Smooth muscle cell of the brain vasculature (primary cell): ENCODE measurements at regions not wholly inside any gene's neighbourhood (a gene's known extent, or its start where the extent isn't known, plus 50 kb on each side); places are given as distances from the start of the nearest gene placed in this dataset.
"Not testable (repeated sequence)": the region's sequence is repeated elsewhere in the genome, so short reads cannot be mapped to it uniquely, and the experiment has no call there.

ENCODE experiments used
- DNase-seq: peaks from one replicate; pipeline ENCODE4 v3.0.0-alpha.2; 2012; ENCODE audit warnings: low read depth, low spot score

DNA sequence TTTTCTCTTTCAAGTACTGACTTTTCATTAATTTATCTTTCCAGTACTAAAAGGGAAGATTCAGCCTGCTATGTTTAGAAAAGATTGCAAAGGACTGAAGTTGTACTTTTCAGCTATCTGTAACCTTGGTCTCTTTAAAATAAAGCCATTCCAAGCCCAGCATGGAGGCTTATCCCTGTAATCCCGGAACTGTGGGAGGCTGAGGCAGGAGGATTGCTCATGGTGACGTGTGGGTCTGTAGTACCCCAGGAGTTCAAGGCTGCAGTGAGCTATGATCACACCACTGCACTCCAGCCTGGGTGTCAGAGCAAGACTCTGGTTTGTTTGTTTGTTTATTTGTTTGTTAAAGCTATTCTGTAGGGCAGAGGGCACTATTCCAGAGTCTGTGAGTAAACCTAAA, 50.6 kb upstream of the TMEM170B start:
- no peak for DNase-seq

DNA sequence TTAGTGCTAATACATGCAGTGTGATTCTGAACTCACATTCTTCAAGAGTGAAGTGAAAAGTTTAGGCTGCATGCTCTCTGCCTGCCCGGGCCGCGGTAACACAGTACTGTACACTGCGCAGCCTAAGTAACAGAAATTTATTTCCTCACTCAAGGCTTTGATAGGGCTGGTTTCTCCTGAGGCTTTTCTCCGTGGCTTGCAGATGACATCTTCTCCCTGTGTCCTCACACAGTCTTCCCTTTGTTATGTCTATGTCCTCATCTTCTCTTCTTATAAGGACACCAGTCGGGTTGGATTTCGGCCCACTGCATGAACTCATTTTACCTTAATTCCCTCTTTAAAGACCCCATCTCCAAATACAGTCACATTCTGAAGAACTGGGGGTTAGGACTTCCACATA, 51.1 kb upstream of the TMEM170B start:
- no peak for DNase-seq

DNA sequence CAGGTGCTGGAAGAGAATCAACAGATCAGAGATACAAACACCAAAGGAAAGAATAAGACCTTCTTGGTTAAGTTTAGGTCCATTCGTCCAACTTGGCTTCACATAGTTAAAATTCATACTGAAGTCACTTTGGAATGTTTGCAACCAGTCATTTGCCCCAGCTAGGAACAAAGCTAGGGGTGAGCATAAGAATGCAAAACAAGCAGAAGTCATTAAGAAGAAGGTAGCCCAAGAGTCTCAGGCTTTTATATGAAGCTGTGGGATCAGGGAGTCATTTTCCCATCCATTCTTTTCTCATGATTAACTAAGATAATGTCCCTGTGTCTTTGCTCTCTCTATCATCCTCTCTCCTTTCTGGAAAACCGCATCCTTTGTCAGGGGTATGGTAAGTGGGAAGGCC, 51.5 kb upstream of the TMEM170B start:
- no peak for DNase-seq

DNA sequence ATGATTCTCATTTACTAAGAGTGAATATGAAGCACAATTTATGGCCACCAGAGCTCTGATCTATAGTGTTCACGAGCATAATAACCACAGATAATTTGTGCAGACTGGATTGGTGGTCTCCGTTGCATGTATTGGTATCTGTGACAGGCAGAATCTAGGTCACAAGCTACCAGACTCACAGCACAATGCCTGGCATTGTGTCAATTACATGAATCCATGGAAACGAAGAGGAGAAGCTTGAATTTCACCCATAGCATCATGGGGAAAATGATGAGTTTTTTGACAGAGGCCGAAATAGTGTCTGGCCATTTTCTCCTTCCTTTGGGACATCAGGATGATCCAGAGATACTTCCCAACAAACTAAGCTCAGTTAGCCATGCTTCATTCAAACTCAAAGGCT, 52.3 kb upstream of the TMEM170B start:
- DNase-seq, result no peak

DNA sequence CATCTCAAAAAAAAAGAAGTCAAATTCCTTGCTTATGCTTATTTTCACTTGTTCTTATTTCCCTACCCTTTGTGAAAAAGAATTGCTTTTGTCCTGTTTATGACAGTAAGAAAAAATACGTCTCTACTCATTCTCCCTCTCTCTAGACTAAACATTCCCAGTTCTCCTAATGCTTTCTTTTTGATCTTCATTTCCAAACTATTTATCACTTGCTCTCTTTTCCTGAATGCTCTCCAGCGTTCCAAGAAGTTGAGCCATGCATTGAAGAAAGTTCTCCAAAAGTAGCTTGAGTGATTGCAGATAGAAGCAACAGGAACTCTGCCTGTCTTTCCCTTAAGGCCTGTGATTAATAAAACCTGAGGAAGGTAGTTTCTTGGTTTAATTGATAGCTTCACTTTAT, 53.1 kb upstream of the TMEM170B start:
- DNase-seq, result no peak

DNA sequence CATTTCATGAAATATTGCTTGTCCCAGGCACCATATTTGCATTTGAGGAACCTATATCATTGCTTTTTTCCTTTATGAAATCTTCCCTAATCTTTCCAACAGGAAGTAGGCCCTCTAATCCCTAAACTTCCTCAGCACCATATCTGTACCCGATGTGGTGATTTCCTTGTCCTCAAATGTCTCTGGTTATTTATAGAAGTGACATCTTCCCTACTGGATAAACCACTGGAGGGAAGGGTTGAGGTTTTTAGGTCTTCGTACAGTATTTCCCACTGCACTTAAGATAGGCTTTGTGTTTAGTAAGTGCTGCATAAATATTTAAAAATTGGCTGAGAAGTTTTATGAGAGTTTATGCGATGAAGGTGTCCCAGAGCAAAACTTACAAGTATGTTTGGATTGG, 54.9 kb upstream of the TMEM170B start:
- DNase-seq, result no peak

DNA sequence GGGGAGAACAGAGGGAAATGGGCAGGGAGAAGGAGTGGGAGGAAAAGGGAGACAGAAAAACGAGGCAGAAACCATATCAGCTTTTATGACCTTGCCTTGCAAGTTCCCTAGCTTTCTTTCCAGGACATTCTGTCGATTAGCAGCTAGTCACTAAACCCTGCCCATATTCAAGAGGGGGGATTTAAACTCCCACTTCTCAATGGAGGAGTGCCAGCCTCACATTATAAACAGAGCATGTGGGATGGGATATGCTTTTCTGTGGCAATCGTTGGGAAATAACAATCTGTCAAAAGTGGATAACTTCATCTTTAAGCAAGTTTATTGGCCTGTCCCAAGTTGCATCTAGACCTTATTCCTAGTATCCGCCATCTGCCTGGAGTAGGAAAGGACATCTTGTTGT, 57.0 kb upstream of the TMEM170B start:
- DNase-seq, result no peak

DNA sequence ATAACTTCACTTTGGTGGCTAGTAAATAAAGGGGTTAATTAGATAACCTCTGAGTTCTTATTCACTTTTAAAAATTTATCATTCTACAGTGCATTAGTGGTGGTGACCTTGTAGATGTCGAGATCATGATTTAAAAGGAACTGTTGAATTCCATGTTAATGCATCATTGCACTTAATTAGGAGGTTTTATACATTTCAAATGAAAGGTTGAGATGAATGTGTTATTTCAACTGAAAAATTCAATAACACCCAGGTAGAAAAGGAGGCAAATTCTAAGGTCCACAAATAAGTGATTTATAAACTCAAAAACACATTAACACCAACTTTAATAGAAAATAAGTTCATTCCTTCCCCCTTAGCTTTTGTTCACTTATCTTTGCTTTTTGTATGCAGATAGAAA, 58.3 kb upstream of the TMEM170B start:
- no peak for DNase-seq

DNA sequence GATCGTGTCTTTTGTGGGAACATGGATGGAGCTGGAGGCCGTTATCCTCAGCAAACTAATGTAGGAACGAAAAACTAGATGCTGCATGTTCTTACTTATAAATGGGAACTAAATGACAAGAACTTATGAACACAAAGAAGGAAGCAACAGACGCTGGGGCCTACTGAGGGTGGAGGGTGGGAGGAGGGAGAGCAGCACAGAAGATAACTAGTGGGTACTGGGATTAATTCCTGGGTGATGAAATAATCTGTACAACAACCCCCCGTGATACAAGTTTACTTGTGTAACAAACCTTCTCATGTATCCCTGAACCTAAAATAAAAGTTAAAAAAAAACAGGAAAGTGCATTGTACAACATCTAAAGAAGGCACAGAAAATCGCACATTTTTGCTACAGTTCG, 59.0 kb upstream of the TMEM170B start:
- DNase-seq, result no peak

DNA sequence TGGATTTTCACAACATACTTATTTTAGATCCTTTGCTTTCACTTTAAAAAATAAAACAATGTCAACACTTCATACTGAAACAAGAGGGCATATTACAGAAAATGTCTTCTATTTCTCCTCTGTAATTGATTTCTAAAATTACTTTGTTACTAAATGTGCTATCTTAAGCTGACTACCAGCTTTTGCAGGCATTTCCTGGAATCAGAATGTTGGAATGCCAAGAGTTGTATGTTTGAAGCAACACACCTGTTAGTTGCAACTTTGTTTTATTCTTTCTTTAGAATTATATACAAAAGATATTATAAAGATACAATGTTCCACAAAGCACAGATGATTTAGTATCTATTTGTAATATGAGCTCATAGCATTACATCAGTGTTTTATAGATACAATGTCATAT, 62.5 kb upstream of the TMEM170B start:
- DNase-seq, result no peak

DNA sequence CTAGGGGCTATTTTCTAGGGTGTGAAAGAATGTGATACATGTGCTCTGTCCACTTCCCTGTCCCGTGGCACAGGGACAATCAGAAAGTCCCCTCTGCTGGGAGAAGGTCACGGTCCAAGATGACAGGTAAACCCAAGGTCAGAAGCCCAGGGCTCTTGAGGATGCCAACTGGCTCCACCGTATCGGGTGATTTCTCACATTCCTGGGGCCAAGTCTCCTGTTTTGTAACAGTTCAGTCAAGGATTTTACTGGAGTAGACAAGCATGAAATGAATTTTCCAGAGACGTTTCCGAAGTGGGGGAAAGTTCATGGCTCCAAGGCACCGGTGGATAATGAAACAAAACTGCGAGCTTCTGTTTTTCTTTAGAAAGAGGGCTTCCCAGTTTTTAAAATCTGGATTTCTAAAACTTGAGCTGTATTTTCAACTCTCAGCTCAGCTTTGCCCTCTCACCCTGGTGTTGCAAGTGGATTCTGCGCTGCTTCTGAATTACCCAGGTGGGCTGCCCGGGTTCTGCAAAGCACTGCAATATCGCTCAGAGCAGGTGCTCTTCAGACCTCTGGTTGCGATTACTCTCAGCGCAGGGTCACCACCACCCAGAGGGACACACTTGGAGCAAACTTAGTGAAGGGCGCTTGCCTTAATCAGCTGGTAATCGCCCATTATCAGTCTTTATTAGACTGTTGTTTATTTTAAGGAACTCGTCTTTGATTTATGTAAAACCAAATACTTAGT, 64.4 kb upstream of the TMEM170B start:
- no peak for DNase-seq

DNA sequence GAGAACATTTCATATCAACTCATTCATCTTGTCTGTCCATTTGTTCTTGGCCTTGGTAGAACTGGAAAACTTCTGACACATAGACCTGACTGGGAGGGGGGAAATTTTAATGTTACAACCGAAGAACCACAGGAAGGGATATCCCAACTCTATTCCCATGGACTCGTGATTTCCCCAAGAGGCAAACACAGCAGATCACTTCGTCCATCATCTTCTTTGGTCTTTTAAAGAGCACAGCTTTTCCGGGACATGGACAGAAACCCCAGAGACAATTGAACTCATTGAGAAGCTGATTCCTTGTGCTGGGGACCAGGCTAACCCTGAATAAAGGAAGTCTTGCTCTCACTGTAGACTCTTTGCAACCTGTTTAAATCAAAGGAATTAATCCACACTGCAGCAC, 66.3 kb upstream of the TMEM170B start:
- DNase-seq, result no peak

DNA sequence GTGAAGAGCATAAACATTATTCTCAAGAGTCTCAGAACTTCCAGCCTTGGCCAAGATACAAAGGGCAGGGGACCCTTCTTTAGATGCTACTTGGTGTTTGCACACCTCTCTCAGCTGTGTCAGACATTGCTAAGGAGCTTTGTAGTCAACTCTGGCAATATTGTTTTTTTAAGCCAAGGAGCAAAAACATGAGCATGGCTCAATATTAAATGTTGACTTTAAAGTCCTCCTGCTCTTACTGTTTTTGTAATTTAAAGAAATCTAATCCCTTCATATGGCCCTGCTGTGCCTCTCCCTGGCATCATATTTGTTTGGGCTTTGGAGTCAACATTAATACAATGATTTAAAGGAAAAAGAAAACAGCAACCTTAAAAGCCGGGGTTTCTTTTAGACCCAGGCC, 67.9 kb upstream of the TMEM170B start:
- peak; percentile 7 for DNase-seq

DNA sequence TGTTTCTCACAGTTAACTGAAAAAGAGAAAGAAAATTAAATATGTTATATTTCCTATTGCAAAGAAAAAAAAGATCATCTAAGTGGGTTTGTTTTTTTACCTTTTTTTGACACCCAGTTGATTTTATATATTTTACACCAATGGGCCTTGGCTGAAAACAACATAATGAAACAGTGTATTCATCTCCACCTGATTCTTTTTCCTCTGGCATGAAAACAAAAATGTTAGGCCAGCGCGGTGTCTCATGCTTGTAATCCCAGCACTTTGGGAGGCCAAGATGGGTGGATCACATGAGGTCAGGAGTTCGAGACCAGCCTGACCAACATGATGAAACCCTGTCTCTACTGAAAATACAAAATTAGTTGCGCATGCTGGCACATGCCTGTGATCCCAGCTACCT, 69.3 kb upstream of the TMEM170B start:
- not testable (repeated sequence) for DNase-seq

DNA sequence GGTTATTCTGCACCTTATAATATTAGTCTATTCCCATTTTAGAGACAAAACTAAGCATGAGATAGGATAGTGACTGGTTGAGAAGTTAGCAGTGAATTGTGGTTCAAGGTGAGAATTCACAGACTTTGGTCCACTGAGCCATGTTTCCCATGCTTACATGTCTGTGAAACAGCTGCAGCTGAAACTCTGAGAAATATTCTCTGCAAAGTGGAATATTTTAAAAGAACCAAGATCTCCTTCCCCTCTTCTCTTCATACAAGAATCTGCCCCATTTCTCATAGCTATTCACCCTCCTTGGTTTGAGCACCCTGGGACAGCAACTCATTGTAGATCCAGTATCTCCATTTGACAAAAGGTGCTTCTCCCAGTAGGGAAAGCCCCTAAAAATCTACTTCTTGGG, 70.2 kb upstream of the TMEM170B start:
- no peak for DNase-seq

DNA sequence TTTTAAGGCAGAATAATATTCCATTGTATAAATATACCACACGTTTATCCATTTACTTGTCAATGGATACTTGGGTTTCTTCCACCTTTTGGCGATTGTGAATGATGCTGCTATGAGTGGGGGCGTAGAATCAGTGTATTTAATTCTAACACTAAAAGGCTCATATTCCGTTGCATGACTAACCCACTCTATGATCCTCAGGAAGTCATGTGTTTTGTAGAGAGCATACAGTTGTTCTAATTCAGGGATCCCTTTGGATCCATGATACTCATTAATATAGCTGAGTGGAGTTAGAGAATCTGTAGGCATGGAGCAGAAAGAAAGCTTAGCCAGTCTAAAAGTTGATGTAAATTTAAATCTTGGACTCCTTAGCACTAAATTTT, 74.2 kb upstream of the TMEM170B start:
- no peak for DNase-seq

DNA sequence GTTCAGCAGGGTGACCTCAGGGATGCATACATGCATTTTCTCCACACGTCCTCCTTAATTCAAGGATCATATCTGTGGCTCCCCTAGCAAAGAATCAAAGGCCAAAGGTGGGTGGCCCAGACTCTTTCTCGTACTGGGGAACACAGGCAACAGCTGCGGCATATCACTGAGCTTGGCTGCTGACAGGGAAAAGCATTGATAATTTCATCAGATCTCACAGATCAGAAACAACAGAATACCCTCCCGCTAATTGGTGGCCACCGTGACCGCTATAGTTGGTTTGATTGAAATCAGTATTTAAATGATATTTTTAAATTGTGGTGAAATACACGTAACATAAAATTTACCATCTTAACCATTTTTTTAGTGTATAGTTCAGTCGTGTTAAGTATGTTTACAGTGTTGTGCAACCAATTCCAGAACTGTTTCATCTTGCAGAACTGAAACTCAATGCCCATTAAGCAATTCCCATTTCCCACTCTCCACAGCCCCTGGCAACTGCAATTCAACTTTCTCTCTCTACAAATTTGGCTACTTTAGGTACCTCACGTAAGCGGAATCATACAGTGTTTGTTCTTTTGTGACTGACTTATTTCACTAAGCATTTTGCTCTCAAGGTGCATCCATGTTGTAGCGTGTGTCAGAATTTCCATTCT, 74.7 kb upstream of the TMEM170B start:
- DNase-seq, result no peak

DNA sequence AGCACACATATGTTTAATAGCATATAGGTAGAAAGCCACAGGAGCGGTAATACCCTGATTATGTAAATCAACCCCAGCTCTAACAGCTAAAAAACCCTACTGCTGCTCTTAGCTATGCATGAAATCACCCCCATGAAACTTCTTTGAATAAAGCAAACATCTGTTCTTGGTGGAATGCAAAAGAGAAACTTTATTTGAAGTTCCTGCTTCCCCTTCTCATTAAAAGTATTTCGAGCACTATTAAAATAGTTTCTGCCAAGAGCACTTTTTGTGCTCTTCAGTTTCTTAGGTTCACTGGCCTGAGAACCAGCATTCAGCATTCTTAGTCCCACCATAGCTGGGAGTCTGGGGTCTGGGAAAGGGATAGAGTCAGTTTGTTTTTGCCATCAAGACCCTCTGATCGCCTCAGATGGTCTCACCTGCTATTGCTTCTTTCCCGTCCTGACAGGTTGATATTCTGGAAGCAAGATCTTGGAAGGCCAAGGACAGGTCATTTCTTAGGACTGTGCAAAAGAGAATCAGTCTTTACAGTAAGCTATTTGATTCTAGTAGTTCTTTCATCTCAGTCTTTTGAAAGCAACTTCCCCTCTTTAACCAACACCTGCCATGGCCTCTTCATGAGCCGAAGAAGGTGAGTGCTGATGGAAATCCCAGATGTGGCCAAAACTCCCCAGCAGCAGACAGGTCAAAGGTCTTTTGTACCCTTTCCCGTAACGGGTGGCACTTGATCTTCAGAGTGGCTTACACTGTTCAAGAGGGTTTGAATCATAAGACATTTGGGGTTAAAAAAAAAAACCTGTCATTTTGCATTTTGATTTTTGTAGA, 76.5 kb upstream of the TMEM170B start:
- DNase-seq, result no peak

DNA sequence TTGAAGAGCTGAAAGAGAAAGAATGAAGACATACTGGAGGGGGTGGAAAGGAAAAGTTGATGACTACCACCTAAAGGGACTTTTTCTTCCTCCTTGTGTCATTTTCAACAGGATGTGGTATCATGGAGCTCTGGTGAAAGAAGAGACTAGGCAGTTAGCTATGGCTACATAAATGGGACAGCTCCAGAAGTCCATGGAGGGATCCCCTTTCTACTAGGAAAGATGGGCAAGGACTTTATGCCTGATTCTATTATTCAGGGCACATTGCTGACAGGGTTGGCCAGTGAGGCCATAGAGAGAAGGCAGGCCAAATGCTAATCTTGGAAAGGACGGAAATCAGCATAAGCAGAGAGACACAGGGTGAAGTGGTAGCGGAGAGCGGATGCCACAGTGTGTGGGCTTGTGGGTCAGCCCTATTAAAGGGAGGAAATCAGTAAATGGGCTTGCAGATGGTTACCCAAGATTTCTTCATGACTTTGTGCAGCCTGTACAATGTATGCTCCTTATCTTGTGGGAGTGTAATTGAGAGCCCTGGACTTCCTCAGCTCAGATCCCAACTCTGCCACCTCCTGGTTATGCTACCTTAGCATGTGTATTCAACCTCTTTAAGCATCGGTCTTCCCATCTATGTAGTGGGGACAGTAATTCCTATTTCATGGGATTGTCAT, 77.4 kb upstream of the TMEM170B start:
- DNase-seq, result no peak

DNA sequence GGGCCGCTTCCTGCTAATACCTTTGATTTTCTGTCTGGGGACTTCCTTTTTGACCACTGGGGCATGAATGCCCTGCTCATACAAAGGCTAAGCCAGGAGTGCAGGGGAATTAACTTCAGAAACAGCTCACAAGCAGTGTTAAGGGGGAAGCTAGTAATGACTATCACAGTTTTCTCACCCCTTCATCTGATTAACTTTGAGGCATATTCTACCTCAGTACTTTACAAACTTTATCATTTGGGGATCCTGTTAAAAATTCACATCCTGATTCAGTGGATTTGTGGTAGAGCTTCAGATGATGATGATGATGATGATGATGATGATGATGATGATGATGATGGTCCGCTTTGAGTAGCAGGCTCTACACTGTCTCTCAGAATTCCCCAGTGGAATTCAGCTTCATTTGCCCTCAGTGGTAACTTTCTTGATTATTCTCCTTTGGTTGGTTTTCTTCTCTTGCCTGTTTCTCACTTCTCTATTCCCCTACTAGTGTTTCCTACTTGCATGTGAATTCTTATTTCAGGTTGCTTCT, 78.4 kb upstream of the TMEM170B start:
- DNase-seq, result no peak

DNA sequence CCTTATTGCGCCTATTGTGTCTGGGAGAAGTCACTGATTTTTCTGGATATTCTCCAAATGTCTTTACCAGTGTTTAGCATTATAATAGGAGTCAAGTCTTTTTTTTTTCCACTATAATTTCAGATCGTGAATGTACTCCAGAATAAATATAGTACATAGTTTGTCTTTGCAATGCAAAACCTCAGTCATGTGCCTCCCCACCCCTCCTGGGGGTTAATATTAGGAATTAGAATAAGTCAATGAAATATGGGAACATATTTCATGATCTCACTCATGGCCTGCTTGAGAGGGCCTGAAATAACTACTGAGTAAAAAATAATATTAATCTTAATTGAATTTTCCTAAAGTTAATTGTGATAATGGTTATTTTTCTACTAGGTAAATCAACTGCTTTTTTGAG, 79.0 kb upstream of the TMEM170B start:
- no peak for DNase-seq

DNA sequence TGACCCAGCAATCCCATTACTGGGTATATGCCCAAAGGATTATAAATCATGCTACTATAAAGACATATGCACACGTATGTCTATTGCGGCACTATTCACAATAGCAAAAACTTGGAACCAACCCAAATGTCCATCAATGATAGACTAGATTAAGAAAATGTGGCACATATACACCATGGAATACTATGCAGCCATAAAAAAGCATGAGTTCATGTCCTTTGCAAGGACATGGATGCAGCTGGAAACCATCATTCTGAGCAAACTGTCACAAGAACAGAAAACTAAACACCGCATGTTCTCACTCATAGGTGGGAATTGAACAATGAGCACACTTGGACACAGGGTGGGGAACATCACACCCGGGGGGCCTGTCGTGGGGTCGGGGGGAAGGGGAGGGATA, 80.1 kb upstream of the TMEM170B start:
- not testable (repeated sequence) for DNase-seq
